ENCODE measurements at regions not wholly inside any gene's neighbourhood (a gene's known extent, or its start where the extent isn't known, plus 50 kb on each side); places are given as distances from the start of the nearest gene placed in this dataset.

DNA sequence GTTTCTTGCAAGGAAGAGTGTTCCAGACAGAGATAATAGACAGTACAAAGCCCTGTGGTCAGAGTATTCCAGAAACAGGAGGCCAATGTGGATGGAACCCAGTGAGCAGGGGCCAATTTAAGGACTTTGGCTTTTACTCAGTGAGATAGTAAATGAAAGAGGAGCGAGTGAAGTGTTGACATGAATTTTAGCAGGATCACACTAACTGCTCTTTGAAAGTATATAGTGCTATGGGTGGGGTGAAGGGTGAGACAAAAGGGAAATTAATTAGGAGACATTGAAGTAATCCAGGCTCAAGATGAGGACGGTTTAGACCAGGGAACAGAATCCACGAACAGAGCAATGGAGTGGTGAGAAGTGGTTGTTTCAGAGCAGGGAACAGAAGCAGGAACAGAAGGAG, 62.2 kb upstream of the TES start:
- 45% methylated on average over 3 of the region's 3 CpGs for WGBS

DNA sequence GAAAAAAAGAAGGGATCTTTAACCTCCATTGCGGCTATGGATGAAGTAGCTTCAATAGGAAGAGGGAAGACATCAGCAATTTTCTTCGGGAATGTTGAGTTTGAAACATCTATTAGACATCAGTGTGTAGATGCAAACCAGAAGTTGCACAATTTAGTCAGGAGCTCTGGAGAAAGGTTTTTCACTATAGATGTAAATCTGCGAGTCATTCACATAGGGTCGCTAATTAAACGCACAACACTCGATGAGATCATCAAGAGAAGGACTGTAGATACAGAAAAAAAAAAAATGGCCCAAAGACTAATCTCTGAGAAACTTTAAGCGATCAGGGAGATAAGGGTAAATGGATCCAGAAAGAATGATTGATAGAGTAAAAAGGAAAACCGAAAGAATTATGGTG, 61.7 kb upstream of the TES start:
- intact Hi-C loops (cut with DNase I) = no loop called here
- H3K4me3 ChIP-seq (ENCODE audit: low read length) = no peak overlapping the region
- no peaks in the 10 kb centered on the region for H3K9me3 ChIP-seq (ENCODE audit: control insufficient read depth, low read length)
- H3K27ac ChIP-seq (ENCODE audit: low read length) = no peak overlapping the region
- no peak for DNase-seq
- no peaks in the 10 kb centered on the region for H3K4me1 ChIP-seq (ENCODE audit: control insufficient read depth, insufficient read depth, low read length)
- 91% methylated on average over 8 of the region's 8 CpGs for WGBS
- no peak for ATAC-seq
- H3K27me3 ChIP-seq (ENCODE audit: control insufficient read depth, insufficient read depth) = no peaks in the 10 kb centered on the region

More for the DNA sequence above, 62.2 kb upstream of the TES start:
- DNase-seq (no peak), ATAC-seq (no peak)
- intact Hi-C loops (cut with DNase I) = no loop called here
- Histone ChIP-seq H3K27me3 (ENCODE audit: control insufficient read depth, insufficient read depth) (no peaks in the 10 kb centered on the region), H3K4me1 (ENCODE audit: control insufficient read depth, insufficient read depth, low read length) (no peaks in the 10 kb centered on the region), H3K27ac (ENCODE audit: low read length) (no peak overlapping the region), H3K9me3 (ENCODE audit: control insufficient read depth, low read length) (no peaks in the 10 kb centered on the region), H3K4me3 (ENCODE audit: low read length) (no peak overlapping the region)

DNA sequence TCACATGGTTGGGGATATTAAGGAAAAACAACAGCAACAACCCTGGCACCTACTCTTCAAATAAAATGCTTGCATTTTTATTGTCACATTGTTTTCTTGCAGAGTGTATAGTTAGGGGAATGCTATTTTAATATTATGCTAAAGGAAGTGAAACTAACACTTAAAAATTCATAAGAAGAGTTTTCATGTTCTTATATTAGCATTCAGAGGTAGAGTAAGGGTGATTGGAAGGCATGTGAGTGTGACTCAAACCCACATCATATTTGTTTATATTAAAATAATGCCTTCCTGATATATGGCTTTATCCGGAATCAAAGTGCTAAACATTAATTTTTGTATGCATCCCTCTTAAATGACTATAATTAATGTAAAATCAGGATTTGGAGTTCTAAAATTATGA, 59.8 kb upstream of the TES start:
- DNase-seq (no peak), ATAC-seq (no peak)
- Histone ChIP-seq H3K4me3 (ENCODE audit: low read length) (no peak overlapping the region), H3K27ac (ENCODE audit: low read length) (no peak overlapping the region), H3K9me3 (ENCODE audit: control insufficient read depth, low read length) (no peaks in the 10 kb centered on the region), H3K4me1 (ENCODE audit: control insufficient read depth, insufficient read depth, low read length) (no peaks in the 10 kb centered on the region), H3K27me3 (ENCODE audit: control insufficient read depth, insufficient read depth) (no peaks in the 10 kb centered on the region)
- 87% methylated on average over 1 of the region's 1 CpG for WGBS
- intact Hi-C loops (cut with DNase I) = no loop called here

DNA sequence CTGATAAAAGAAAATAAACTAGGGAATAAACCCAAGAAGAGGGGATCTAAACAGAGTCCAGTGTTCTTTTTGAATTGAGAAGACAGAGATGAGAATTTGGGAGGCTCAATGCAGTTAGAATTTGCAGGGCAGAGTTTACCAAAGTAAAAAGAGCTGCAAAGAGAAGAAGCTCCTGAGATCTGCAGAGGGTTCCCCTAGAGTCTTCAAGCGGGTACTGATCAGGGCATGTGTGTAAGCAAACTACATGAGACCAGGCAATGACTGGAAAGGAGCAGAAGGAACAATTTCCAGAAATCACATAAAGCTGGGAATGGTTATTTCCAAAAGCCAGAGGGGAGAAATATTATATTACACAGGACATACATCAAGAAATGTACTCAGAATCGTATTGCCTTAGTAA, 58.1 kb upstream of the TES start:
- intact Hi-C loops (cut with DNase I) = no loop called here
- Histone ChIP-seq H3K4me1 (ENCODE audit: control insufficient read depth, insufficient read depth, low read length) (no peaks in the 10 kb centered on the region), H3K4me3 (ENCODE audit: low read length) (no peak overlapping the region), H3K27me3 (ENCODE audit: control insufficient read depth, insufficient read depth) (no peaks in the 10 kb centered on the region), H3K27ac (ENCODE audit: low read length) (no peak overlapping the region), H3K9me3 (ENCODE audit: control insufficient read depth, low read length) (no peaks in the 10 kb centered on the region)
- WGBS = 94% methylated on average over 2 of the region's 2 CpGs
- DNase-seq (no peak), ATAC-seq (no peak)

DNA sequence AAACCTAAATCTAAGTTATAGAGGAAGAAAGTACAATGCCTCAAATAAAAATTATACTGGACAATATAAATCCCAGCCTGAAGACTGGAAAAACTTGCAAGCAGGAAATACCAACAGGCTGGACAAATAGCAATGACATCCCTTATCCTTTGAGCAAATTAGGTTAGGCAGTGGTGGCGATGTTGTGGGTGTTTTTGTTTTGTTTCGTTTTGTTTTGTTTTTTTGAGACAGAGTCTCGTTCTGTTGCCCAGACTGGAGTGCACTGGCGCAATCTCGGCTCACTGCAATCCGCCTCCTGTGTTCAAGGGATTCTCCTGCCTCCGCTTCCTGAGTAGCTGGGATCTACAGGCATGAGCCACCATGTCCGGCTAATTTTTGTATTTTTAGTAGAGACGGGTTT, 57.3 kb upstream of the TES start:
- ATAC-seq (no peak), DNase-seq (no peak)
- H3K4me1 ChIP-seq (ENCODE audit: control insufficient read depth, insufficient read depth, low read length) = no peaks in the 10 kb centered on the region
- 85% methylated on average over 9 of the region's 9 CpGs for WGBS
- no peak overlapping the region for H3K27ac ChIP-seq (ENCODE audit: low read length)
- H3K4me3 ChIP-seq (ENCODE audit: low read length) = no peak overlapping the region
- H3K27me3 ChIP-seq (ENCODE audit: control insufficient read depth, insufficient read depth) = no peaks in the 10 kb centered on the region
- no peaks in the 10 kb centered on the region for H3K9me3 ChIP-seq (ENCODE audit: control insufficient read depth, low read length)
- intact Hi-C loops (cut with DNase I) = no loop called here

DNA sequence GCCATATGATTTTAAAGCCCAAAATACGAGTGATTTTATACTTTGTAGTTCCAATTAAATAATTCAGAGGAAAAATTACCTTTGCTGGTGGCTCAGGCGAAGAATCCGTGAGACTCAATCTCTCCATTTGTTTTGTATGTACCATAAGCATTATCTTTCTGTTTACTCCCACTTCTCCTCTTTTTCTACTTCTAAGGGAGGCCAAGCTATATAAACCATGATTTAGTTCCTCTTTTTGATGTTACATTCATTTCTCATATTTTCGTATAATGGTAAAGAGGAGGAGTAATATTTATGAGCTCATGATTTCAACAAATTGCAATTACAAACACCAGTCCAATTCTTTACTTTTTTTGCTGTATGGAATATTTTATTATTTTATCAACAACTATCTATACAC, 50.6 kb upstream of the TES start:
- Histone ChIP-seq H3K27me3 (ENCODE audit: control insufficient read depth, insufficient read depth) (no peaks in the 10 kb centered on the region), H3K4me3 (ENCODE audit: low read length) (no peak overlapping the region), H3K27ac (ENCODE audit: low read length) (no peak overlapping the region), H3K4me1 (ENCODE audit: control insufficient read depth, insufficient read depth, low read length) (no peaks in the 10 kb centered on the region), H3K9me3 (ENCODE audit: control insufficient read depth, low read length) (no peaks in the 10 kb centered on the region)
- no peak for ATAC-seq
- WGBS = 90% methylated on average over 4 of the region's 4 CpGs
- no peak for DNase-seq
- intact Hi-C loops (cut with DNase I) = no loop called here

All from right cardiac atrium (tissue), 5 donors.